Activated T-cell treated with anti-CD3 and anti-CD28 coated beads, Interleukin-2, amount 50 U/mL, for 72 hours (primary cell): ENCODE measurements at regions not wholly inside any gene's neighbourhood (a gene's known extent, or its start where the extent isn't known, plus 50 kb on each side); places are given as distances from the start of the nearest gene placed in this dataset.
A peak's percentile ranks its signal among the peaks of the same experiment; 100 is the strongest.

ENCODE experiments used
- ATAC-seq, 2 donors: fragments of 150-1000 bp; cut with Tn5 transposase; replicated peaks in 1 of 2; 2 replicates each; pipeline ENCODE4 v1.10.0; 2021; ENCODE audit warnings: moderate library complexity in 2 of 2, mild to moderate bottlenecking in 1 of 2
- DNase-seq, 2 donors: peaks; one replicate each; pipeline ENCODE4 v3.0.0; 2021 to 2022; ENCODE audit warnings: mixed read lengths in 1 of 2
- H3K27ac Mint-ChIP-seq: one replicate; pipeline ENCODE4 v1.8.0; 2022; ENCODE audit warnings: mild to moderate bottlenecking, moderate library complexity, mixed read lengths
- H3K27me3 Mint-ChIP-seq: one replicate; pipeline ENCODE4 v1.8.0; 2022; ENCODE audit warnings: low read depth, mixed read lengths
- H3K36me3 Mint-ChIP-seq, 2 donors: one replicate each; pipeline ENCODE4 v1.8.0; 2022; ENCODE audit warnings: mixed read lengths in 2 of 2, mild to moderate bottlenecking in 1 of 2; ENCODE audit not compliant: insufficient read depth in 2 of 2
- H3K4me1 Mint-ChIP-seq: one replicate; pipeline ENCODE4 v1.8.0; 2022; ENCODE audit warnings: low read depth, mixed read lengths
- H3K4me3 Mint-ChIP-seq, 2 donors: one replicate each; pipeline ENCODE4 v1.8.0; 2022; ENCODE audit warnings: mild to moderate bottlenecking in 2 of 2, mixed read lengths in 2 of 2, moderate library complexity in 2 of 2
- H3K9me3 Mint-ChIP-seq, 2 donors: one replicate each; pipeline ENCODE4 v1.8.0; 2022; ENCODE audit warnings: mixed read lengths in 2 of 2

DNA sequence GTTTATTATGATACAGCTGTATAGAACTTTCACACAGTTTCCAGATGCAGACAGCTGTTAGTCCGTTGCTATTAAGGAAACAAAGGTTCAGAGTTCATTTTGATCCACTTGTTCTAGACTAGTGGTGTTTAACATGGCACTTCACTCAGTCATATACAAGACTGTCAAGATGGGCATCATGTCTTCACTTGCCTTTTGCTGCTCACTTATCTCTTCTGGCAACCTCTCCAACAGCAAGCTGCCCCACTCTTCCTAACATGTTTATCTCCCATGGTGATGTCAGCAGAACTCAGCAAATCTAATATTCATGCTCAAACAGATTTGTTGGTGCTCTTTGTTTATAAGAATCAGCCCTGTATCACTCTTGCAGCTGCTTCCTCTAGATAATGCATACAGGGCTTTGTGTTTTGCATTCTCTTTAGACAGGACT is 236.2 kb upstream of the HAND2 start:
- H3K27me3 Mint-ChIP-seq: peaks cover 5% of the 10 kb centered on the region
- ATAC-seq (no peak), DNase-seq (no peak)
- H3K27ac Mint-ChIP-seq: no peak overlapping the region
- H3K36me3 Mint-ChIP-seq: no peaks in the 10 kb centered on the region
- peaks cover 0 to 2% of the 10 kb centered on the region in 2 donors for H3K9me3 Mint-ChIP-seq
- no peak overlapping the region for H3K4me3 Mint-ChIP-seq
- H3K4me1 Mint-ChIP-seq: no peaks in the 10 kb centered on the region

DNA sequence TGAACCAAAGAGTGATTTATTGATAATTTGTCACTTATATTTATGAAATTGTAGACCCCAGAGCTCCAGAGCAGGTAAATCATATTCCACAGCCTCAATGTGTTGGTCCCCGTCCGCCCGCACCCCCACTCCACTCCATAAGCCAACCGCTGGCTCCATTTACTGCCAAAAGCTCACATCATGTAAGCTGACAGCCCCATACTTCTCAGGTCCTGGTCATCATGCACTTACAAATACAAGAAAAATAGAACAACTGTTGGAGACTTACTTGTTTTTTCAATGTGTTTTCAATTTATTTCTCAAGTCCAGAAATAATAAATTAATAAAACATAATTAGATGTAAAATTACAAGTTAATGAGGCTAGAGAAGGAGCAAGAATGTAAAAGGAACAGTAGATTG is 235.7 kb upstream of the HAND2 start:
- no peak for DNase-seq
- H3K36me3 Mint-ChIP-seq: no peaks in the 10 kb centered on the region
- ATAC-seq: no peak
- no peak overlapping the region for H3K27ac Mint-ChIP-seq
- no peak overlapping the region for H3K4me3 Mint-ChIP-seq
- H3K9me3 Mint-ChIP-seq: peaks cover 0 to 2% of the 10 kb centered on the region in 2 donors
- H3K4me1 Mint-ChIP-seq: no peaks in the 10 kb centered on the region
- H3K27me3 Mint-ChIP-seq: peaks cover 5% of the 10 kb centered on the region

DNA sequence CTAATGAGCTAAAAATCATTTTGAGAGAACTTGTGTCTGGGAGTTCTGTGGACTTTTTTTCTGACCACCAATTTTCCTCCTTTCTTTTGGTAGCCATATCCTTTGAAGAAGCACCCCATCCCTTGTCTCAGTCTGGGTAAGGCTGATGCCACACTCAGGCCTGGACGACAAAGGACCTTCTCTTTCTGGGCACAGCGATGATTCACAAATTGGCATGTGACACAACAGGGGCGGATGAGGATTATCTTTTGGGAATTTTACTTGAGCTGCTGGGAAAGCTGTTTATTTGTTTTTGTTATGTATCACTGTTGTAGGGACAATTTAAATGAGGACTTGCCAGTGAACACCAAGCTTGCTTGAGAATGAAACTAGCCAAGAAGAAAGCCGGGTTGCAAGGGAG is 233.4 kb upstream of the HAND2 start:
- H3K27me3 Mint-ChIP-seq: peaks cover 5% of the 10 kb centered on the region
- no peaks in the 10 kb centered on the region for H3K36me3 Mint-ChIP-seq
- no peak overlapping the region for H3K27ac Mint-ChIP-seq
- no peaks in the 10 kb centered on the region for H3K4me1 Mint-ChIP-seq
- DNase-seq (no peak), ATAC-seq (no peak)
- H3K9me3 Mint-ChIP-seq: no peaks in the 10 kb centered on the region
- H3K4me3 Mint-ChIP-seq: no peak overlapping the region

GRCh38 chr4:173761938-173762337 is 231.9 kb upstream of the HAND2 start:
- Mint-ChIP-seq H3K9me3 (no peaks in the 10 kb centered on the region), H3K27me3 (peaks cover 5% of the 10 kb centered on the region), H3K4me3 (no peak overlapping the region), H3K27ac (no peak overlapping the region), H3K4me1 (no peaks in the 10 kb centered on the region), H3K36me3 (no peaks in the 10 kb centered on the region)
- ATAC-seq (no peak), DNase-seq (no peak)

DNA sequence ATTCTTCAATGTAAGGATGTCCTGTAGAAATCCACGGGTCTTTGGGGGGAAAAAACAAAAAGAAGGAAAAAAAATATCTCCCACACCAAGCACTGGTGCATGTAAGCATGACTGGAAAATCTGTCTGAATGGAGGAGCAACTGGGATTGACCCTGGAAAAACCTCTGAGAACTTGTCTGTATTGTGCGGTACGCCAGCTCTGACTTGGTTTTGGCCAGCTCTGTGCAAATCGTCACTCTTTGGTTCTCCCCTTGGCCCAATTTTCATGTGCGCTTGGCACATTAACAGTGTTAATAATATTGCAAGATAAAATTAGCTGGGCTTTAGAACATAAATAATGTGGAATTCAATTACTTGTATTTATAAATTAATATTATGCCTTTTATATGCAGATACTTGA is 231.2 kb upstream of the HAND2 start:
- no peaks in the 10 kb centered on the region for H3K36me3 Mint-ChIP-seq
- no peak overlapping the region for H3K4me3 Mint-ChIP-seq
- H3K27ac Mint-ChIP-seq: no peak overlapping the region
- DNase-seq (no peak), ATAC-seq (no peak)
- H3K4me1 Mint-ChIP-seq: no peaks in the 10 kb centered on the region
- peaks cover 5% of the 10 kb centered on the region for H3K27me3 Mint-ChIP-seq
- H3K9me3 Mint-ChIP-seq: no peaks in the 10 kb centered on the region

- H3K4me1 Mint-ChIP-seq: no peaks in the 10 kb centered on the region
- no peak overlapping the region for H3K4me3 Mint-ChIP-seq
- no peak for ATAC-seq
Measured at GRCh38 chr4:173758132-173758531, 228.1 kb upstream of the HAND2 start.

DNA sequence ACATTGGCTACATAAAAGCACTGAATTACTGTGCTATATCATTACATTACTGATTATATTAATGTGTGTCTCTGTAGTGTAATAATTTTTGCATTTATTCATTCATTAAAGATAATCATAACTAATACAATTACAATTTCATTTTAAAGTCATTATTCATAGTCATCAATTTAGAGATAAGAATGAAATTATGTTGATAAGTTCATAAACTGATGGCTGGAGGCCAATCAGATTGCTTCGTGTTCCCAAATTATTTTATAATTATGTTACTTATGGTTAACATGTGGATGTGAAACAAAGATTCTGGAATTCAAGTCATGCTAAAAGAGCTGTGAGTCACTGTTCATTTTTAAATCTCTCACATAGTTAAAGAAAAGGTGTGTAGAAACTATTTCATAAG is 223.4 kb upstream of the HAND2 start:
- DNase-seq (no peak), ATAC-seq (no peak)
- Mint-ChIP-seq H3K4me3 (no peak overlapping the region), H3K4me1 (no peaks in the 10 kb centered on the region), H3K36me3 (no peaks in the 10 kb centered on the region), H3K27me3 (no peaks in the 10 kb centered on the region), H3K9me3 (no peaks in the 10 kb centered on the region), H3K27ac (no peak overlapping the region)

More at GRCh38 chr4:173758132-173758531, 228.1 kb upstream of the HAND2 start:
- peaks cover 5% of the 10 kb centered on the region for H3K27me3 Mint-ChIP-seq
- no peaks in the 10 kb centered on the region for H3K36me3 Mint-ChIP-seq
- no peak for DNase-seq
- no peaks in the 10 kb centered on the region for H3K9me3 Mint-ChIP-seq
- H3K27ac Mint-ChIP-seq: no peak overlapping the region

DNA sequence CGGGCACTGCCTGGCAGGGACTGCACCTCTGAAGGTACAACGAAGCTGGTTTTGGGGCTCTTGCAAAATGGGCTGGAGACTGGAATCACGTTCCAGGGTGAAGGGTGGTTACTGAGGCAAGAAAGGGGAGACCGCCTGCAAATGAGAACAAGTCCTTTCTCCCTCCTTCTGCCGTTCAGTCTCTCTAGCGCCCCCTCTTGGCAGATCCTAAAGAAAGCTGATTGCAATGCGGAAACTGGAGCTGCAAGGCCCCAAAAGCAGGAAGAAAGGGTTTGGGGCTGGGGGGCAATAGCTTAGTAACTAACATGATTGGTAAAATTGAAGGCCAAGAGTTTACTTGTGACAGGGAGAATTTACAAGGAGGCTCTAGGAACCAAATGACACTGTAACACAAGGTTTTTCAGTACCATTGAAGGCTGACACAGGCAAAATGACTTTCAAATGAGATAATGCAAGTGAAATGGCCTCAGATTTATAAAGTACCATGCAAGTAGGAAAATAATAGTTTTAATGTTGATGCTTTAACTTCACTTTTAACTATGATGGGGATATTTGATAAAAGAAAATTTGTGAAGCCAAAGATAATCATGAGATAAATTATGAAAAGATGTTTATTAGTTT is 222.7 kb upstream of the HAND2 start:
- Mint-ChIP-seq H3K36me3 (no peaks in the 10 kb centered on the region), H3K4me3 (no peak overlapping the region), H3K27me3 (no peaks in the 10 kb centered on the region), H3K9me3 (no peaks in the 10 kb centered on the region), H3K27ac (no peak overlapping the region), H3K4me1 (no peaks in the 10 kb centered on the region)
- DNase-seq: peak; percentile 29 to 34
- ATAC-seq: no peak

GRCh38 chr4:173748353-173748752 is 218.3 kb upstream of the HAND2 start:
- Mint-ChIP-seq H3K36me3 (no peaks in the 10 kb centered on the region), H3K27me3 (no peaks in the 10 kb centered on the region), H3K9me3 (no peaks in the 10 kb centered on the region), H3K27ac (no peak overlapping the region), H3K4me1 (no peaks in the 10 kb centered on the region), H3K4me3 (no peak overlapping the region)
- no peak for DNase-seq
- ATAC-seq: no peak

- Mint-ChIP-seq H3K27ac (no peak overlapping the region), H3K4me1 (no peaks in the 10 kb centered on the region), H3K4me3 (no peak overlapping the region), H3K27me3 (no peaks in the 10 kb centered on the region), H3K9me3 (no peaks in the 10 kb centered on the region), H3K36me3 (no peaks in the 10 kb centered on the region)
- no peak for ATAC-seq
- no peak for DNase-seq
Measured at GRCh38 chr4:173747537-173748257, 217.7 kb upstream of the HAND2 start.

GRCh38 chr4:173746424-173746823 is 216.4 kb upstream of the HAND2 start:
- H3K27ac Mint-ChIP-seq: no peak overlapping the region
- H3K36me3 Mint-ChIP-seq: no peaks in the 10 kb centered on the region
- H3K9me3 Mint-ChIP-seq: no peaks in the 10 kb centered on the region
- H3K4me3 Mint-ChIP-seq: no peak overlapping the region
- DNase-seq (no peak), ATAC-seq (no peak)
- no peaks in the 10 kb centered on the region for H3K4me1 Mint-ChIP-seq
- no peaks in the 10 kb centered on the region for H3K27me3 Mint-ChIP-seq

DNA sequence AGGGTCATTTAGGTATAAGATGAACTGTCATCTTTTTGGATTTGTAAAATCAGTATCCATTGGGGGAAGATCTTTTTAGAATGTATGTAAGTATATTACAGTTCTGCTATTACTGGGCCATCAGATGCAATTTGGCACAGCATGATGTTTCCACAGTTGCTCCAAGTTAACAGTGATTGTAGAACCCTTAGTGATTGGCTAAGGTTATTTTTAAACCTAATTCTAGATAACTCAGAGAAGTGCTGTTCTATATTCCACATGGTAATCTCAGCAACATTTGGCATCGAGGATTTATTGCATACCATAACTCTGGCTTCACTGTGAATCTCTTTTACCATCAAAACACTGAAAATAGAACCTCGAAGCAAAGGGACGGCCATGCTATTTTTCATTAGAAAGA is 215.7 kb upstream of the HAND2 start:
- Mint-ChIP-seq H3K36me3 (no peaks in the 10 kb centered on the region), H3K4me1 (no peaks in the 10 kb centered on the region), H3K4me3 (no peak overlapping the region), H3K9me3 (no peaks in the 10 kb centered on the region), H3K27me3 (no peaks in the 10 kb centered on the region), H3K27ac (no peak overlapping the region)
- DNase-seq: no peak
- no peak for ATAC-seq

DNA sequence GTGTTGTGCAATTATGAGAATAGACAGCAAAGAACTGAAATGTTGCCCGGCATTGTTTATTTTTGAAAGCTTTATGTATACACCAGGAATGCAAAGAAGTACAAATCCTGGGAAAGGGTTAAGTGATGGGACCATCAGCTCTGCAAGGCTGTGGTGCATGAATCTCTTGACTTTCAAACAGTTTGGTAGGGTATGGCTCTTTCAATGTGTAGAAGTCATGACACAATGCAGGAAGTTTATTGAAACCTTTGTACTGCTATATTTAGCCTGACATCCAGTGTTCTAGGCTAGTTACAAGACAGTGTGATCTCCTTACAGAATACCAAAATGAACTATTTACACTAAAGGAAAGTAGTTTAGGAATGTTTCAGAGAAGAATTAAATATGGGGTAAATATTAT is 206.8 kb upstream of the HAND2 start:
- peaks cover 3% of the 10 kb centered on the region in 2 donors for H3K9me3 Mint-ChIP-seq
- no peaks in the 10 kb centered on the region for H3K27me3 Mint-ChIP-seq
- ATAC-seq: no peak
- no peaks in the 10 kb centered on the region for H3K4me1 Mint-ChIP-seq
- no peaks in the 10 kb centered on the region for H3K36me3 Mint-ChIP-seq
- no peak overlapping the region for H3K4me3 Mint-ChIP-seq
- no peak overlapping the region for H3K27ac Mint-ChIP-seq
- DNase-seq: no peak

- no peaks in the 10 kb centered on the region for H3K36me3 Mint-ChIP-seq
- H3K4me3 Mint-ChIP-seq: no peak overlapping the region
- peaks cover 3% of the 10 kb centered on the region in 2 donors for H3K9me3 Mint-ChIP-seq
- H3K27me3 Mint-ChIP-seq: no peaks in the 10 kb centered on the region
- ATAC-seq: no peak
- no peak for DNase-seq
- H3K4me1 Mint-ChIP-seq: no peaks in the 10 kb centered on the region
- H3K27ac Mint-ChIP-seq: no peak overlapping the region
Measured at GRCh38 chr4:173735585-173735984, 205.6 kb upstream of the HAND2 start.
